H9 (cell line): ENCODE measurements at regions not wholly inside any gene's neighbourhood (a gene's known extent, or its start where the extent isn't known, plus 50 kb on each side); places are given as distances from the start of the nearest gene placed in this dataset.

Experiments used
- DNase-seq: peaks from one replicate; pipeline ENCODE4 v3.0.0-alpha.2; 2017
- H2AFZ ChIP-seq: one replicate; pipeline ENCODE4 v1.6.1; 2013; ENCODE audit warnings: mild to moderate bottlenecking, low read length, control low read depth, moderate library complexity
- H2AK5ac ChIP-seq: 2 replicates; pipeline ENCODE4 v1.6.1; 2013; ENCODE audit warnings: low read length, control low read depth, mixed read lengths; ENCODE audit not compliant: insufficient read length
- H2BK120ac ChIP-seq: one replicate; pipeline ENCODE4 v1.6.1; 2013; ENCODE audit warnings: low read depth, mild to moderate bottlenecking, low read length, control low read depth, inconsistent platforms; ENCODE audit not compliant: poor library complexity, severe bottlenecking
- H2BK12ac ChIP-seq: 2 replicates; pipeline ENCODE4 v1.6.1; 2013; ENCODE audit warnings: low read length, control low read depth, mixed read lengths, low read depth; ENCODE audit not compliant: insufficient read length
- H2BK15ac ChIP-seq: 2 replicates; pipeline ENCODE4 v1.6.1; 2013; ENCODE audit warnings: low read depth, low read length, control low read depth
- H2BK20ac ChIP-seq: one replicate; pipeline ENCODE4 v1.6.1; 2013; ENCODE audit warnings: low read depth, mild to moderate bottlenecking, low read length, control low read depth, inconsistent platforms; ENCODE audit not compliant: poor library complexity, severe bottlenecking
- H2BK5ac ChIP-seq: 2 replicates; pipeline ENCODE4 v1.6.1; 2013; ENCODE audit warnings: low read length, control low read depth, mixed read lengths; ENCODE audit not compliant: insufficient read length
- H3K14ac ChIP-seq: 2 replicates; pipeline ENCODE4 v1.6.1; 2013; ENCODE audit warnings: low read length, control low read depth; ENCODE audit not compliant: insufficient read depth
- H3K18ac ChIP-seq: 2 replicates; pipeline ENCODE4 v1.6.1; 2013; ENCODE audit warnings: low read depth, mild to moderate bottlenecking, mixed read lengths, low read length, control low read depth; ENCODE audit not compliant: insufficient read length
- H3K23ac ChIP-seq: 2 replicates; pipeline ENCODE4 v1.6.1; 2013; ENCODE audit warnings: low read length, control low read depth, mixed read lengths, low read depth; ENCODE audit not compliant: insufficient read length
- H3K23me2 ChIP-seq: 2 replicates; pipeline ENCODE4 v1.6.1; 2013; ENCODE audit warnings: low read depth, mild to moderate bottlenecking, mixed read lengths, low read length, control low read depth; ENCODE audit not compliant: insufficient read length, poor library complexity, severe bottlenecking
- H3K27ac ChIP-seq: 2 replicates; pipeline ENCODE4 v1.5.1; 2013; ENCODE audit warnings: low read length, control low read depth, mixed read lengths, low read depth; ENCODE audit not compliant: insufficient read length
- H3K27me3 ChIP-seq: 2 replicates; pipeline ENCODE4 v1.6.1; 2013; ENCODE audit warnings: low read length, control low read depth, inconsistent platforms; ENCODE audit not compliant: insufficient read depth
- H3K4ac ChIP-seq: 2 replicates; pipeline ENCODE4 v1.6.1; 2013; ENCODE audit warnings: low read depth, mild to moderate bottlenecking, control low read depth, inconsistent platforms, low read length, moderate library complexity
- H3K4me1 ChIP-seq: 2 replicates; pipeline ENCODE4 v1.6.1; 2013; ENCODE audit warnings: low read length, control low read depth, inconsistent platforms; ENCODE audit not compliant: insufficient read depth
- H3K4me2 ChIP-seq: 2 replicates; pipeline ENCODE4 v1.6.1; 2013; ENCODE audit warnings: low read length, control low read depth, mixed read lengths; ENCODE audit not compliant: insufficient read length, insufficient read depth
- H3K56ac ChIP-seq: 2 replicates; pipeline ENCODE4 v1.6.1; 2013; ENCODE audit warnings: low read depth, mild to moderate bottlenecking, mixed read lengths, low read length, control low read depth; ENCODE audit not compliant: insufficient read length
- H3K79me1 ChIP-seq: 2 replicates; pipeline ENCODE4 v1.6.1; 2013; ENCODE audit warnings: low read depth, mild to moderate bottlenecking, moderate library complexity, low read length, control low read depth, inconsistent platforms; ENCODE audit not compliant: insufficient read depth, poor library complexity, severe bottlenecking
- H3K79me2 ChIP-seq: 2 replicates; pipeline ENCODE4 v1.6.1; 2013; ENCODE audit warnings: low read length, control low read depth, inconsistent platforms; ENCODE audit not compliant: insufficient read depth
- H3K9ac ChIP-seq: 2 replicates; pipeline ENCODE4 v1.6.1; 2013; ENCODE audit warnings: low read length, control low read depth, mixed read lengths; ENCODE audit not compliant: insufficient read length; ENCODE audit errors: extremely low read depth
- H3K9me3 ChIP-seq: one replicate; pipeline ENCODE4 v1.6.1; 2013; ENCODE audit warnings: low read depth, low read length, inconsistent platforms; ENCODE audit not compliant: control insufficient read depth
- H3T11ph ChIP-seq: one replicate; pipeline ENCODE4 v1.6.1; 2013; ENCODE audit warnings: mild to moderate bottlenecking, low read length, control low read depth, inconsistent platforms
- H4K20me1 ChIP-seq: one replicate; pipeline ENCODE4 v1.6.1; 2013; ENCODE audit not compliant: control insufficient read depth, insufficient read length, insufficient read depth
- H4K5ac ChIP-seq: 2 replicates; pipeline ENCODE4 v1.6.1; 2013; ENCODE audit warnings: low read depth, mild to moderate bottlenecking, mixed read lengths, low read length, control low read depth; ENCODE audit not compliant: insufficient read length
- H4K8ac ChIP-seq: replicated peaks from 2 replicates; pipeline ENCODE4 v1.6.1; 2013; ENCODE audit warnings: low read length, control low read depth, mixed read lengths, low read depth; ENCODE audit not compliant: insufficient read length
- H4K91ac ChIP-seq: 2 replicates; pipeline ENCODE4 v1.6.1; 2013; ENCODE audit warnings: low read depth, mild to moderate bottlenecking, moderate library complexity, mixed read lengths, low read length, control low read depth; ENCODE audit not compliant: insufficient read length
- H3K27ac Mint-ChIP-seq, 3 experiments: 2 replicates in 2 of 3; 3 replicates in 1 of 3; pipeline ENCODE4 v1.8.0; 2020 to 2021; ENCODE audit warnings: mixed read lengths in 3 of 3, mild to moderate bottlenecking in 1 of 3, moderate library complexity in 1 of 3
- H3K27me3 Mint-ChIP-seq: 2 replicates; pipeline ENCODE4 v1.8.0; 2021; ENCODE audit warnings: low read depth, mild to moderate bottlenecking, moderate library complexity, mixed read lengths
- H3K36me3 Mint-ChIP-seq, 3 experiments: 2 replicates in 2 of 3; 3 replicates in 1 of 3; pipeline ENCODE4 v1.8.0; 2020 to 2021; ENCODE audit warnings: low read depth in 3 of 3, mixed read lengths in 3 of 3; ENCODE audit not compliant: insufficient read depth in 1 of 3
- H3K4me1 Mint-ChIP-seq, 2 experiments: 2 replicates each; pipeline ENCODE4 v1.8.0; 2020; ENCODE audit warnings: mixed read lengths in 2 of 2
- H3K4me3 Mint-ChIP-seq, 2 experiments: 2 replicates in 1 of 2; 3 replicates in 1 of 2; pipeline ENCODE4 v1.8.0; 2020 to 2021; ENCODE audit warnings: mild to moderate bottlenecking in 2 of 2, mixed read lengths in 2 of 2, moderate library complexity in 1 of 2
- H3K9me3 Mint-ChIP-seq, 2 experiments: 2 replicates in 1 of 2; 3 replicates in 1 of 2; pipeline ENCODE4 v1.8.0; 2020; ENCODE audit warnings: mild to moderate bottlenecking in 2 of 2, mixed read lengths in 2 of 2, moderate library complexity in 1 of 2
- WGBS: extraction: QIAGEN DNeasy Blood & Tissue Kit; methylation state at CpG from one replicate; pipeline ENCODE4 v1.1.7; 2013; ENCODE audit warnings: missing lambda C conversion rate, low lambda C conversion rate, mixed read lengths; ENCODE audit not compliant: insufficient read length; ENCODE audit errors: extremely low coverage; 5-methylcytosine and 5-hydroxymethylcytosine counted together
- TF ChIP-seq, protein P1 (sequence below): fragments of 200-600 bp; sonication (generic); conservative IDR thresholded peaks from 3 replicates; pipeline ENCODE4 v1.8.0; 2021; ENCODE audit warnings: antibody characterized with exemption, mild to moderate bottlenecking

DNA sequence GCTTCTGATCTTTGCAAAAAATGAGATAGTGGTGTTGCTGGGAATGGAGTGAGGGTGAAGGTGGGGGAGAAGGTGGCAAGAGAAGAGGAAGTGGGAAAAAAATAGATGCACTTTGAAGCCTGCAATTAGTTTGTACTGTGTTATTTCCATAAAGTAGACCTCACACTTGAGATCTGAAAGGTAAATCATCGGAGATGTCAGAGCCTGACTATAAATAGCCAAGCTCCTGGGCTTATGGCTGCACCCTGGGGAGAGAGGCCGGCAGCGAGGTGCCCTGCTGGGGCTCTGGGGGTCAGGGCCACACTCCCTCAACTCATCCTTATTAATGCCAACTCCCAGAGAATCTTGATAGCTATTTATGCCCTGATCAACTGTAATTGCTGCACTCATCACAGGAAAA is 134.4 kb downstream of the NXPE2 start:
- no peaks in the 10 kb centered on the region for H4K20me1 ChIP-seq
- no peaks in the 10 kb centered on the region for H3K23me2 ChIP-seq
- Mint-ChIP-seq H3K4me3 (no peak overlapping the region), H3K36me3 (no peaks in the 10 kb centered on the region; a peak in 1 of 7 replicates), H3K27me3 (peaks cover 4% of the 10 kb centered on the region; the same call in 1 of the 2 replicates), H3K4me1 (peaks cover 8 to 9% of the 10 kb centered on the region in 2 experiments), H3K27ac (no peak overlapping the region), H3K9me3 (no peaks in the 10 kb centered on the region)
- no peak overlapping the region for H3T11ph ChIP-seq
- no peak overlapping the region for H3K14ac ChIP-seq
- H3K4ac ChIP-seq = no peak overlapping the region
- H3K56ac ChIP-seq = no peak overlapping the region
- H2BK20ac ChIP-seq = no peak overlapping the region
- H3K23ac ChIP-seq = no peak overlapping the region
- no peak overlapping the region for H2BK15ac ChIP-seq
- H3K27ac ChIP-seq = no peak overlapping the region
- no peak overlapping the region for H4K91ac ChIP-seq
- no peak overlapping the region for H2BK5ac ChIP-seq
- no peaks in the 10 kb centered on the region for H3K9me3 ChIP-seq
- TF ChIP-seq, protein P1, sequence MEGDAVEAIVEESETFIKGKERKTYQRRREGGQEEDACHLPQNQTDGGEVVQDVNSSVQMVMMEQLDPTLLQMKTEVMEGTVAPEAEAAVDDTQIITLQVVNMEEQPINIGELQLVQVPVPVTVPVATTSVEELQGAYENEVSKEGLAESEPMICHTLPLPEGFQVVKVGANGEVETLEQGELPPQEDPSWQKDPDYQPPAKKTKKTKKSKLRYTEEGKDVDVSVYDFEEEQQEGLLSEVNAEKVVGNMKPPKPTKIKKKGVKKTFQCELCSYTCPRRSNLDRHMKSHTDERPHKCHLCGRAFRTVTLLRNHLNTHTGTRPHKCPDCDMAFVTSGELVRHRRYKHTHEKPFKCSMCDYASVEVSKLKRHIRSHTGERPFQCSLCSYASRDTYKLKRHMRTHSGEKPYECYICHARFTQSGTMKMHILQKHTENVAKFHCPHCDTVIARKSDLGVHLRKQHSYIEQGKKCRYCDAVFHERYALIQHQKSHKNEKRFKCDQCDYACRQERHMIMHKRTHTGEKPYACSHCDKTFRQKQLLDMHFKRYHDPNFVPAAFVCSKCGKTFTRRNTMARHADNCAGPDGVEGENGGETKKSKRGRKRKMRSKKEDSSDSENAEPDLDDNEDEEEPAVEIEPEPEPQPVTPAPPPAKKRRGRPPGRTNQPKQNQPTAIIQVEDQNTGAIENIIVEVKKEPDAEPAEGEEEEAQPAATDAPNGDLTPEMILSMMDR = no peak
- no CpG with 5 or more reads among the region's 3 CpGs for WGBS
- no peak overlapping the region for H3K9ac ChIP-seq
- no peaks in the 10 kb centered on the region for H3K79me2 ChIP-seq
- H3K18ac ChIP-seq = no peak overlapping the region
- no peaks in the 10 kb centered on the region for H3K79me1 ChIP-seq
- DNase-seq = no peak
- no peak overlapping the region for H2BK12ac ChIP-seq
- H2AFZ ChIP-seq = no peak overlapping the region
- H4K5ac ChIP-seq = no peak overlapping the region
- no peaks in the 10 kb centered on the region for H3K27me3 ChIP-seq
- no peak overlapping the region for H4K8ac ChIP-seq
- H2BK120ac ChIP-seq = no peak overlapping the region
- H3K4me2 ChIP-seq = no peak overlapping the region
- H3K4me1 ChIP-seq = peaks cover 6% of the 10 kb centered on the region; the same call in 1 of the 2 replicates
- no peak overlapping the region for H2AK5ac ChIP-seq
